CD14-positive monocyte (primary cell): ENCODE measurements at regions not wholly inside any gene's neighbourhood (a gene's known extent, or its start where the extent isn't known, plus 50 kb on each side); places are given as distances from the start of the nearest gene placed in this dataset.

ENCODE experiments used
- DNase-seq, 3 donors: peaks; one replicate each; pipeline ENCODE4 v3.0.0-alpha.2; 2011 to 2022
- H2AFZ ChIP-seq: 2 replicates; pipeline ENCODE4 v1.6.0; 2012; ENCODE audit warnings: mild to moderate bottlenecking, low read depth, low read length, inconsistent platforms; ENCODE audit not compliant: insufficient read depth, poor library complexity, severe bottlenecking
- H3K27ac ChIP-seq, 2 donors: 1 replicate in 1 of 2; 2 replicates in 1 of 2; pipeline ENCODE4 v1.5.1; 2012 to 2013; ENCODE audit warnings: low read length in 2 of 2, control low read depth in 1 of 2, inconsistent platforms in 1 of 2, low read depth in 1 of 2, mild to moderate bottlenecking in 1 of 2
- H3K27me3 ChIP-seq, 2 donors: one replicate each; pipeline versions ENCODE4 v1.6.0 to v1.6.1; 2011 to 2013; ENCODE audit warnings: low read length in 2 of 2; ENCODE audit not compliant: control insufficient read depth in 2 of 2, insufficient read depth in 2 of 2
- H3K36me3 ChIP-seq, 2 donors: replicated peaks in 1 of 2; 1 replicate in 1 of 2; 2 replicates in 1 of 2; pipeline versions ENCODE4 v1.5.1 to v1.6.1; 2012 to 2013; ENCODE audit warnings: low read length in 2 of 2, control low read depth in 1 of 2, inconsistent platforms in 1 of 2, mild to moderate bottlenecking in 1 of 2; ENCODE audit not compliant: insufficient read depth in 2 of 2, control insufficient read depth in 1 of 2
- H3K4me1 ChIP-seq, 2 donors: 1 replicate in 1 of 2; 2 replicates in 1 of 2; pipeline versions ENCODE4 v1.5.1 to v1.6.1; 2012 to 2013; ENCODE audit warnings: low read length in 2 of 2, control low read depth in 1 of 2, inconsistent platforms in 1 of 2, mild to moderate bottlenecking in 1 of 2, moderate library complexity in 1 of 2; ENCODE audit not compliant: insufficient read depth in 2 of 2, control insufficient read depth in 1 of 2
- H3K4me2 ChIP-seq: replicated peaks from 2 replicates; pipeline ENCODE3; 2012; ENCODE audit warnings: low read length, moderate library complexity, mild to moderate bottlenecking; ENCODE audit not compliant: poor library complexity, severe bottlenecking; ENCODE audit errors: extremely low read depth
- H3K4me3 ChIP-seq, 3 experiments: fragments of 200-600 bp in 1 of 3; sonication (generic) in 1 of 3; replicated peaks in 1 of 3; 1 replicate in 2 of 3; 2 replicates in 1 of 3; pipeline ENCODE4 v1.5.1; 2011 to 2013; ENCODE audit warnings: low read length in 3 of 3, mild to moderate bottlenecking in 3 of 3, control low read depth in 2 of 3, low read depth in 2 of 3, inconsistent platforms in 1 of 3, moderate library complexity in 1 of 3
- H3K79me2 ChIP-seq: 2 replicates; pipeline ENCODE4 v1.6.0; 2012; ENCODE audit warnings: mild to moderate bottlenecking, control low read depth, inconsistent platforms, low read length, moderate library complexity; ENCODE audit not compliant: insufficient read depth
- H3K9ac ChIP-seq: 2 replicates; pipeline ENCODE4 v1.6.0; 2017; ENCODE audit warnings: low read length, mild to moderate bottlenecking; ENCODE audit not compliant: insufficient read depth, poor library complexity, severe bottlenecking
- H3K9me3 ChIP-seq, 2 donors: replicated peaks in 1 of 2; 1 replicate in 1 of 2; 2 replicates in 1 of 2; pipeline versions ENCODE4 v1.5.1 to v1.6.1; 2012 to 2013; ENCODE audit warnings: low read length in 2 of 2, control low read depth in 1 of 2; ENCODE audit not compliant: control insufficient read depth in 1 of 2, insufficient read depth in 1 of 2
- H4K20me1 ChIP-seq: 2 replicates; pipeline ENCODE4 v1.6.0; 2012; ENCODE audit warnings: mild to moderate bottlenecking, low read length, control low read depth, moderate library complexity; ENCODE audit not compliant: insufficient read depth
- H3K27ac Mint-ChIP-seq, 7 donors: one replicate each; pipeline ENCODE4 v1.8.0; 2020; ENCODE audit warnings: mild to moderate bottlenecking in 7 of 7, mixed read lengths in 7 of 7, moderate library complexity in 6 of 7, inconsistent platforms in 2 of 7
- H3K27me3 Mint-ChIP-seq, 3 donors: one replicate each; pipeline ENCODE4 v1.8.0; 2021 to 2022; ENCODE audit warnings: low read depth in 3 of 3, mild to moderate bottlenecking in 3 of 3, mixed read lengths in 3 of 3, moderate library complexity in 3 of 3, inconsistent platforms in 1 of 3
- H3K36me3 Mint-ChIP-seq, 2 donors: one replicate each; pipeline ENCODE4 v1.8.0; 2020; ENCODE audit warnings: mixed read lengths in 2 of 2, inconsistent platforms in 1 of 2, mild to moderate bottlenecking in 1 of 2
- H3K4me1 Mint-ChIP-seq: one replicate; pipeline ENCODE4 v1.8.0; 2020; ENCODE audit warnings: mild to moderate bottlenecking, mixed read lengths
- H3K4me3 Mint-ChIP-seq, 2 donors: one replicate each; pipeline ENCODE4 v1.8.0; 2020; ENCODE audit warnings: mild to moderate bottlenecking in 2 of 2, mixed read lengths in 2 of 2, moderate library complexity in 1 of 2
- H3K9me3 Mint-ChIP-seq, 7 donors: one replicate each; pipeline ENCODE4 v1.8.0; 2020 to 2022; ENCODE audit warnings: mixed read lengths in 7 of 7, mild to moderate bottlenecking in 6 of 7, moderate library complexity in 6 of 7, inconsistent platforms in 2 of 7
- CTCF ChIP-seq: fragments of 200-600 bp; IDR thresholded peaks from one replicate; pipeline ENCODE4 v1.8.0; 2022; ENCODE audit warnings: antibody characterized with exemption, mild to moderate bottlenecking
- WGBS: methylation state at CpG from one replicate; pipeline ENCODE4 v1.1.5; 2013; ENCODE audit warnings: missing lambda C conversion rate; ENCODE audit not compliant: insufficient coverage; 5-methylcytosine and 5-hydroxymethylcytosine counted together
- intact Hi-C, 2 donors: fragments of 100-400 bp; cut with micrococcal nuclease; formaldehyde crosslinking; loops; one replicate each; pipeline versions ENCODE4 v1.15.0 to v1.15.1; 2023

- WGBS, result 60% methylated on average over 1 of the region's 4 CpGs
- peaks cover 2 to 18% (median 5%) of the 10 kb centered on the region in 3 donors for H3K27me3 Mint-ChIP-seq
- no peak overlapping the region for H3K27ac Mint-ChIP-seq
These were observed 78.4 kb upstream of the SLC22A23 start for GRCh38 chr6:3535033-3535775.

GRCh38 chr6:3534599-3534998 lies 77.7 kb upstream of the SLC22A23 start:
- Mint-ChIP-seq H3K4me3 (no peak overlapping the region), H3K4me1 (peaks cover 1% of the 10 kb centered on the region), H3K27me3 (peaks cover 2 to 19% (median 8%) of the 10 kb centered on the region in 3 donors), H3K27ac (no peak overlapping the region), H3K9me3 (no peaks in the 10 kb centered on the region), H3K36me3 (no peaks in the 10 kb centered on the region)
- Histone ChIP-seq H3K36me3 (no peaks in the 10 kb centered on the region), H4K20me1 (no peaks in the 10 kb centered on the region), H3K27me3 (no peaks in the 10 kb centered on the region), H3K9me3 (no peaks in the 10 kb centered on the region), H3K9ac (no peak overlapping the region), H3K4me3 (no peak overlapping the region), H3K4me2 (no peak overlapping the region), H2AFZ (no peak overlapping the region), H3K79me2 (no peaks in the 10 kb centered on the region), H3K4me1 (no peaks in the 10 kb centered on the region), H3K27ac (no peak overlapping the region)
- intact Hi-C loops, result no loop called here
- no peak for TF ChIP-seq CTCF
- no peak for DNase-seq
- 97% methylated on average over 3 of the region's 4 CpGs for WGBS

More at GRCh38 chr6:3535033-3535775, 78.4 kb upstream of the SLC22A23 start:
- TF ChIP-seq CTCF, result no peak
- intact Hi-C loops, result no loop called here
- H4K20me1 ChIP-seq, result no peaks in the 10 kb centered on the region
- H3K4me1 Mint-ChIP-seq, result peaks cover 1% of the 10 kb centered on the region
- H2AFZ ChIP-seq, result no peak overlapping the region
- H3K9ac ChIP-seq, result no peak overlapping the region
- H3K36me3 Mint-ChIP-seq, result no peaks in the 10 kb centered on the region
- no peaks in the 10 kb centered on the region for H3K27me3 ChIP-seq
- no peak overlapping the region for H3K4me2 ChIP-seq
- H3K36me3 ChIP-seq, result no peaks in the 10 kb centered on the region
- H3K79me2 ChIP-seq, result no peaks in the 10 kb centered on the region
- no peak overlapping the region for H3K27ac ChIP-seq
- H3K4me3 ChIP-seq, result no peak overlapping the region
- no peaks in the 10 kb centered on the region for H3K9me3 Mint-ChIP-seq
- DNase-seq, result no peak
- H3K4me3 Mint-ChIP-seq, result no peak overlapping the region
- H3K4me1 ChIP-seq, result no peaks in the 10 kb centered on the region
- H3K9me3 ChIP-seq, result no peaks in the 10 kb centered on the region
